ENCODE measurements at regions not wholly inside any gene's neighbourhood (a gene's known extent, or its start where the extent isn't known, plus 50 kb on each side); places are given as distances from the start of the nearest gene placed in this dataset.
A peak's percentile ranks its signal among the peaks of the same experiment; 100 is the strongest.
"Not testable (repeated sequence)": the region's sequence is repeated elsewhere in the genome, so short reads cannot be mapped to it uniquely, and the experiment has no call there.

- peak; percentile 1 to 21 for DNase-seq (ENCODE audit: low read depth in 2 of 2)
- no peak overlapping the region for H3K4me3 ChIP-seq (replicated peaks in 1 of 2; ENCODE audit: low read depth in 2 of 2, low read length in 2 of 2)
- TF ChIP-seq, protein P1, sequence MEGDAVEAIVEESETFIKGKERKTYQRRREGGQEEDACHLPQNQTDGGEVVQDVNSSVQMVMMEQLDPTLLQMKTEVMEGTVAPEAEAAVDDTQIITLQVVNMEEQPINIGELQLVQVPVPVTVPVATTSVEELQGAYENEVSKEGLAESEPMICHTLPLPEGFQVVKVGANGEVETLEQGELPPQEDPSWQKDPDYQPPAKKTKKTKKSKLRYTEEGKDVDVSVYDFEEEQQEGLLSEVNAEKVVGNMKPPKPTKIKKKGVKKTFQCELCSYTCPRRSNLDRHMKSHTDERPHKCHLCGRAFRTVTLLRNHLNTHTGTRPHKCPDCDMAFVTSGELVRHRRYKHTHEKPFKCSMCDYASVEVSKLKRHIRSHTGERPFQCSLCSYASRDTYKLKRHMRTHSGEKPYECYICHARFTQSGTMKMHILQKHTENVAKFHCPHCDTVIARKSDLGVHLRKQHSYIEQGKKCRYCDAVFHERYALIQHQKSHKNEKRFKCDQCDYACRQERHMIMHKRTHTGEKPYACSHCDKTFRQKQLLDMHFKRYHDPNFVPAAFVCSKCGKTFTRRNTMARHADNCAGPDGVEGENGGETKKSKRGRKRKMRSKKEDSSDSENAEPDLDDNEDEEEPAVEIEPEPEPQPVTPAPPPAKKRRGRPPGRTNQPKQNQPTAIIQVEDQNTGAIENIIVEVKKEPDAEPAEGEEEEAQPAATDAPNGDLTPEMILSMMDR (IDR thresholded peaks at IDR 0.05; ENCODE audit: low read depth, low read length), result no peak
These were observed 398.8 kb downstream of the TFEC start for GRCh38 chr7:115631782-115632181.

DNA sequence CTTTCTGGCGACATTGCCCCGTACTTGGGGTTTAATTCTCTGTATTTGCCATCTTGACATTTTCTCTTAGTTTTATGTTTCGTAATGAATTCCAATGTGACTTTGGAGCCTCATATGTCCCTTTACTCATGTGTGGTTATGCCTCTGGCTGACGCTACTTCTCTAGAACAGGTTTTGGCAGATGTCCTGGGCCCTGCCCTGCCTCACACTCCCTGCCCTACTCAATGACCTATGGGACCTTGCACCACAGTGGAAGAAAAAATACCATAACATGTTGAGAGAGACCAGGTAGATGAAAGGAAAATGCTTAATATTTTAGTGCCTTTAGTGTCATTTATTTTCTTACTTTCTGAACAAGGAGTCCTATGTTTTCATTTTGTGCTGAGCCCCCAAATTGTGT lies 400.5 kb downstream of the TFEC start:
- H3K4me3 ChIP-seq (replicated peaks in 1 of 2; ENCODE audit: low read depth in 2 of 2, low read length in 2 of 2), result no peak overlapping the region
- TF ChIP-seq, protein P1 (IDR thresholded peaks at IDR 0.05; ENCODE audit: low read depth, low read length), result no peak
- no peak for DNase-seq (ENCODE audit: low read depth in 2 of 2)

GRCh38 chr7:115618676-115619075 lies 411.9 kb downstream of the TFEC start:
- DNase-seq (ENCODE audit: low read depth in 2 of 2), result peak in 1 of 2 donors; percentile 64
- TF ChIP-seq, protein P1 (IDR thresholded peaks at IDR 0.05; ENCODE audit: low read depth, low read length), result no peak

DNA sequence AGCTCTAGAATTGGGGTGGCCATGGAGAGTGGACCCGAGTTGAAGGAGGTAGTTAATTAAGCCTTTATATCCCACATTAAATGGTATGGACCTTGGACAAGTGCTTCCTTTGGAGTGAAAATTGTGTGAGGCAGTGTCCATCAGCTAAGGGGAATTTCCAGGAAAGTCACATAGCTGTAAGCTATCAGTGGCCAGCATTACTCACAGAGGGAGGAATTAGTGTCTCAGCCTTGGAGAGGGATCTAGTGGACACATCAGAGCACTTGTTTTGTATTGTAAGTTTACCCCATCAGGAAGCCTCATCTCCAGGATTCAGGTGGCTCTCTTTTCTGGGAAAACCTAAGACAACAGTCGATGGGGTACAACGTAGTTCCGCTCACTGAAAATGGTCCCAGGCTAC lies 416.7 kb downstream of the TFEC start:
- H3K4me3 ChIP-seq (replicated peaks in 1 of 2; ENCODE audit: low read depth in 2 of 2, low read length in 2 of 2), result no peak overlapping the region
- DNase-seq (ENCODE audit: low read depth in 2 of 2), result no peak
- TF ChIP-seq, protein P1 (IDR thresholded peaks at IDR 0.05; ENCODE audit: low read depth, low read length), result no peak

More at GRCh38 chr7:115618676-115619075, 411.9 kb downstream of the TFEC start:
- no peak overlapping the region for H3K4me3 ChIP-seq (replicated peaks in 1 of 2; ENCODE audit: low read depth in 2 of 2, low read length in 2 of 2)

DNA sequence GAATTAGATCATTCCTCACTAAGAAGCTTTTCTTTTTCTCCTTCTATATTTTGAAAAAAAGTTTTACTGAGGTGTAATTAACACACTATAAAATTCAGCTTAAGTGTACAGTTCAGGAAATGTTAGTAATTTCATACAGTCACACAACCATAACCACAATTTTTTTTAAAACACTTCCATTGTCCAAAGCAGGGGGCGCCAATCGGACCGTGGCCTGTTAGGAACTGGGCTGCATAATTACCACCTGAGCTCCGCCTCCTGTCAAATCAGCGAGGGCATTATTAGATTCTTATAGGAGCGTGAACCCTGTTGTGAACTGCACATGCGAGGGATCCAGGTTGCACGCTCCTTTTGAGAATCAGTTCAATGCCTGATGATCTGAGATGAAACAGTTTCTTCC lies 427.1 kb downstream of the TFEC start:
- DNase-seq (ENCODE audit: low read depth in 2 of 2), result no peak
- no peak overlapping the region for H3K4me3 ChIP-seq (replicated peaks in 1 of 2; ENCODE audit: low read depth in 2 of 2, low read length in 2 of 2)
- TF ChIP-seq, protein P1 (IDR thresholded peaks at IDR 0.05; ENCODE audit: low read depth, low read length), result no peak

GRCh38 chr7:115600207-115600606 lies 430.4 kb downstream of the TFEC start:
- no peak for DNase-seq (ENCODE audit: low read depth in 2 of 2)
- no peak overlapping the region for H3K4me3 ChIP-seq (replicated peaks in 1 of 2; ENCODE audit: low read depth in 2 of 2, low read length in 2 of 2)
- TF ChIP-seq, protein P1 (IDR thresholded peaks at IDR 0.05; ENCODE audit: low read depth, low read length), result no peak

- DNase-seq (ENCODE audit: low read depth in 2 of 2); H3K4me3 ChIP-seq (replicated peaks in 1 of 2; ENCODE audit: low read depth in 2 of 2, low read length in 2 of 2): not testable (repeated sequence)
These were observed 431.4 kb downstream of the TFEC start for GRCh38 chr7:115599184-115599583.

DNA sequence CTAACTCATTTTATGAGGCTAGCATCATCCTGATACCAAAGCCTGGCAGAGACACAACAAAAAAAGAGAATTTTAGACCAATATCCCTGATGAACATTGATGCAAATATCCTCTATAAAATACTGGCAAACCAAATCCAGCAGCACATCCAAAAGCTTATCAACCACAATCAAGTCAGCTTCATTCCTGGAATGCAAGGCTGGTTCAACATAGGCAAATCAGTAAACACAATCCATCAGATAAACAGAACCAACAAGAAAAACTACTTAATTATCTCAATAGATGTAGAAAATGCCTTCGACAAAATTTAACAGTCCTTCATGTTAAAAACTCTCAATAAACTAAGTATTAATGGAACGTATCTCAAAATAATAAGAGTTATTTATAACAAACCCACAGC lies 433.3 kb downstream of the TFEC start:
- not testable (repeated sequence) for DNase-seq (ENCODE audit: low read depth in 2 of 2); H3K4me3 ChIP-seq (replicated peaks in 1 of 2; ENCODE audit: low read depth in 2 of 2, low read length in 2 of 2)
